Esophagus squamous epithelium (tissue), 4 donors: ENCODE measurements at regions not wholly inside any gene's neighbourhood (a gene's known extent, or its start where the extent isn't known, plus 50 kb on each side); places are given as distances from the start of the nearest gene placed in this dataset.

Source experiments
- POLR2A ChIP-seq, 4 donors: fragments of 450-650 bp; IDR thresholded peaks; one replicate each; pipeline ENCODE4 v1.6.1; 2017; ENCODE audit warnings: antibody characterized with exemption in 4 of 4, mild to moderate bottlenecking in 4 of 4, moderate library complexity in 3 of 4
- TF ChIP-seq, protein P1 (sequence below), 6 experiments: fragments of 450-650 bp in 4 of 6; fragments of 200-600 bp in 2 of 6; sonication (generic) in 2 of 6; IDR thresholded peaks; one replicate each; pipeline ENCODE4 v1.5.1; 2016 to 2019; ENCODE audit warnings: antibody characterized with exemption in 6 of 6, mild to moderate bottlenecking in 4 of 6, moderate library complexity in 4 of 6

DNA sequence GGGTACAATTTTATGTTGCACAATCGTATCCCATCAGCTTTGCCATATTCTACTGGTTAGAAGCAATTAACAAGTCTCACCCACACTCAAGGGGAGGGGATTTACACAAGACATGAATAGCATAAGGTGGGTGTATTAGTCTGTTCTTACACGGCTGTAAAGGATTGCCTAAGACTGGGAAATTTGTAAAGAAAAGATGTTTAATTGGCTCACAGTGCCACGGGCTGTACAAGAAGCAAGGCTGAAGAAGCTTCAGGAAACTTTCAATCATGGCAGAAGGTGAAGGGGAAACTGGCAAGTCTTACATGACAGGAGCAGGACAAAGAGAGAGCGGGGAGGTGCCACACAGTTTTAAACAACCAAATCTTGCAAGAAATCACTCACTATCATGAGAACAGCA lies 231.8 kb upstream of the AMIGO2 start:
- TF ChIP-seq, protein P1, sequence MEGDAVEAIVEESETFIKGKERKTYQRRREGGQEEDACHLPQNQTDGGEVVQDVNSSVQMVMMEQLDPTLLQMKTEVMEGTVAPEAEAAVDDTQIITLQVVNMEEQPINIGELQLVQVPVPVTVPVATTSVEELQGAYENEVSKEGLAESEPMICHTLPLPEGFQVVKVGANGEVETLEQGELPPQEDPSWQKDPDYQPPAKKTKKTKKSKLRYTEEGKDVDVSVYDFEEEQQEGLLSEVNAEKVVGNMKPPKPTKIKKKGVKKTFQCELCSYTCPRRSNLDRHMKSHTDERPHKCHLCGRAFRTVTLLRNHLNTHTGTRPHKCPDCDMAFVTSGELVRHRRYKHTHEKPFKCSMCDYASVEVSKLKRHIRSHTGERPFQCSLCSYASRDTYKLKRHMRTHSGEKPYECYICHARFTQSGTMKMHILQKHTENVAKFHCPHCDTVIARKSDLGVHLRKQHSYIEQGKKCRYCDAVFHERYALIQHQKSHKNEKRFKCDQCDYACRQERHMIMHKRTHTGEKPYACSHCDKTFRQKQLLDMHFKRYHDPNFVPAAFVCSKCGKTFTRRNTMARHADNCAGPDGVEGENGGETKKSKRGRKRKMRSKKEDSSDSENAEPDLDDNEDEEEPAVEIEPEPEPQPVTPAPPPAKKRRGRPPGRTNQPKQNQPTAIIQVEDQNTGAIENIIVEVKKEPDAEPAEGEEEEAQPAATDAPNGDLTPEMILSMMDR (IDR thresholded peaks at IDR 0.05): no peak
- TF ChIP-seq POLR2A (IDR thresholded peaks at IDR 0.05): no peak
